Ishikawa (cell line): ENCODE measurements at regions not wholly inside any gene's neighbourhood (a gene's known extent, or its start where the extent isn't known, plus 50 kb on each side); places are given as distances from the start of the nearest gene placed in this dataset.

ENCODE experiments used
- EP300 ChIP-seq: IDR thresholded peaks from 2 replicates; pipeline ENCODE4 v1.6.1; 2012; ENCODE audit warnings: borderline replicate concordance
- MAX ChIP-seq: IDR thresholded peaks from 2 replicates; pipeline ENCODE4 v1.6.1; 2012
- TAF1 ChIP-seq: IDR thresholded peaks from 2 replicates; pipeline ENCODE4 v1.6.1; 2012; ENCODE audit warnings: low read depth, mild to moderate bottlenecking
- TF ChIP-seq, protein P1 (sequence below): IDR thresholded peaks from 2 replicates; pipeline ENCODE4 v1.6.1; 2012; ENCODE audit warnings: low read depth, mild to moderate bottlenecking

DNA sequence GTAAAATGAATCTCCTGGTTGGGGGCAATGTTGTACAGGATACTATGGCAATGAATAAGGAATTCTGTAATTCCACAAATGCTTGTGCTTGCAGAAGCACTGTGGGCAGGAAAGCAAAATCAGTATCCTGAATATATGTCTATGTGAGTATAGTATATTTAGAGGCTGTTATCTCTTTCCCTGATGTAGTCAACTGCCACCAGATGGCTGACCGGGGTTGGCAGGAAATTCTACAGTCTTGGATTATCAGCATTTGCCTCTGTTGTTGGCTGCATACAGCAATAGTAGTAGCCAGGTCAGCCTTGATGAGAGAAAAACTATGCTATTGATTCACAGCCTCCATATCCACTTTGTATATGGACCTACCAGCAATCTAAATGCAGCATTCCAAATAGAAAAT lies 425.1 kb upstream of the JAG1 start:
- TF ChIP-seq MAX = no peak
- TF ChIP-seq, protein P1, sequence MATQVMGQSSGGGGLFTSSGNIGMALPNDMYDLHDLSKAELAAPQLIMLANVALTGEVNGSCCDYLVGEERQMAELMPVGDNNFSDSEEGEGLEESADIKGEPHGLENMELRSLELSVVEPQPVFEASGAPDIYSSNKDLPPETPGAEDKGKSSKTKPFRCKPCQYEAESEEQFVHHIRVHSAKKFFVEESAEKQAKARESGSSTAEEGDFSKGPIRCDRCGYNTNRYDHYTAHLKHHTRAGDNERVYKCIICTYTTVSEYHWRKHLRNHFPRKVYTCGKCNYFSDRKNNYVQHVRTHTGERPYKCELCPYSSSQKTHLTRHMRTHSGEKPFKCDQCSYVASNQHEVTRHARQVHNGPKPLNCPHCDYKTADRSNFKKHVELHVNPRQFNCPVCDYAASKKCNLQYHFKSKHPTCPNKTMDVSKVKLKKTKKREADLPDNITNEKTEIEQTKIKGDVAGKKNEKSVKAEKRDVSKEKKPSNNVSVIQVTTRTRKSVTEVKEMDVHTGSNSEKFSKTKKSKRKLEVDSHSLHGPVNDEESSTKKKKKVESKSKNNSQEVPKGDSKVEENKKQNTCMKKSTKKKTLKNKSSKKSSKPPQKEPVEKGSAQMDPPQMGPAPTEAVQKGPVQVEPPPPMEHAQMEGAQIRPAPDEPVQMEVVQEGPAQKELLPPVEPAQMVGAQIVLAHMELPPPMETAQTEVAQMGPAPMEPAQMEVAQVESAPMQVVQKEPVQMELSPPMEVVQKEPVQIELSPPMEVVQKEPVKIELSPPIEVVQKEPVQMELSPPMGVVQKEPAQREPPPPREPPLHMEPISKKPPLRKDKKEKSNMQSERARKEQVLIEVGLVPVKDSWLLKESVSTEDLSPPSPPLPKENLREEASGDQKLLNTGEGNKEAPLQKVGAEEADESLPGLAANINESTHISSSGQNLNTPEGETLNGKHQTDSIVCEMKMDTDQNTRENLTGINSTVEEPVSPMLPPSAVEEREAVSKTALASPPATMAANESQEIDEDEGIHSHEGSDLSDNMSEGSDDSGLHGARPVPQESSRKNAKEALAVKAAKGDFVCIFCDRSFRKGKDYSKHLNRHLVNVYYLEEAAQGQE = no peak
- no peak for TF ChIP-seq EP300
- no peak for TF ChIP-seq TAF1
